Uterus (tissue), 3 donors: ENCODE measurements at regions not wholly inside any gene's neighbourhood (a gene's known extent, or its start where the extent isn't known, plus 50 kb on each side); places are given as distances from the start of the nearest gene placed in this dataset.

Experiments
- DNase-seq, 2 donors: peaks; one replicate each; pipeline ENCODE4 v3.0.0-alpha.2; 2019 to 2020
- H3K27ac ChIP-seq, 2 donors: fragments of 200-600 bp; sonication (generic); 1 replicate in 1 of 2; 2 replicates in 1 of 2; pipeline ENCODE4 v1.5.1; 2016 to 2018
- H3K27me3 ChIP-seq, 2 donors: fragments of 200-600 bp; sonication (generic); one replicate each; pipeline ENCODE4 v1.5.1; 2018 to 2019; ENCODE audit warnings: control low read depth in 1 of 2
- H3K36me3 ChIP-seq, 2 donors: fragments of 200-600 bp; sonication (generic); one replicate each; pipeline ENCODE4 v1.5.1; 2019; ENCODE audit warnings: control low read depth in 1 of 2
- H3K4me1 ChIP-seq, 2 donors: fragments of 200-600 bp; sonication (generic); one replicate each; pipeline ENCODE4 v1.5.1; 2018 to 2019; ENCODE audit warnings: control low read depth in 1 of 2
- H3K4me3 ChIP-seq, 2 donors: fragments of 200-600 bp; sonication (generic); 1 replicate in 1 of 2; 2 replicates in 1 of 2; pipeline ENCODE4 v1.5.1; 2018 to 2019; ENCODE audit warnings: mild to moderate bottlenecking in 1 of 2
- H3K9me3 ChIP-seq, 2 donors: fragments of 200-600 bp; sonication (generic); one replicate each; pipeline ENCODE4 v1.5.1; 2019; ENCODE audit warnings: control low read depth in 1 of 2
- CTCF ChIP-seq, 4 experiments: fragments of 200-600 bp in 2 of 4; fragments of 450-650 bp in 2 of 4; sonication (generic) in 2 of 4; IDR thresholded peaks; one replicate each; pipeline ENCODE4 v1.5.1; 2016 to 2019; ENCODE audit warnings: antibody characterized with exemption in 4 of 4, mild to moderate bottlenecking in 2 of 4, moderate library complexity in 1 of 4
- POLR2A ChIP-seq, 2 donors: fragments of 450-650 bp; IDR thresholded peaks; one replicate each; pipeline ENCODE4 v1.6.1; 2016; ENCODE audit warnings: antibody characterized with exemption in 2 of 2, mild to moderate bottlenecking in 1 of 2, moderate library complexity in 1 of 2
- intact Hi-C: fragments of 100-400 bp; cut with DNase I; formaldehyde crosslinking; loops from one replicate; pipeline ENCODE4 v1.15.1; 2023; ENCODE audit warnings: low total_unique reads
- donor health status: DM: yes; HTN: yes; CAD: no.

GRCh38 chr22:22062306-22062793 is 79.8 kb upstream of the TOP3B start:
- no peaks in the 10 kb centered on the region for H3K27me3 ChIP-seq
- H3K27ac ChIP-seq, result peak overlapping the region; percentile 32 to 45
- intact Hi-C loops, result no loop called here
- no peak for DNase-seq
- H3K4me3 ChIP-seq, result no peak overlapping the region
- H3K4me1 ChIP-seq, result no peaks in the 10 kb centered on the region
- no peak for TF ChIP-seq CTCF (IDR thresholded peaks at IDR 0.05)
- TF ChIP-seq POLR2A (IDR thresholded peaks at IDR 0.05), result no peak
- H3K9me3 ChIP-seq, result no peaks in the 10 kb centered on the region
- H3K36me3 ChIP-seq, result no peaks in the 10 kb centered on the region

- Histone ChIP-seq H3K9me3 (no peaks in the 10 kb centered on the region), H3K27me3 (no peaks in the 10 kb centered on the region), H3K4me3 (no peak overlapping the region), H3K36me3 (no peaks in the 10 kb centered on the region), H3K4me1 (no peaks in the 10 kb centered on the region), H3K27ac (peak overlapping the region; percentile 37 to 88)
- intact Hi-C loops, result no loop called here
- no peak for TF ChIP-seq POLR2A (IDR thresholded peaks at IDR 0.05)
- peak in 3 of 4 experiments; percentile 21 to 58 (median 34) for TF ChIP-seq CTCF (IDR thresholded peaks at IDR 0.05)
- peak; percentile 61 to 77 for DNase-seq
These were observed 78.8 kb upstream of the TOP3B start for GRCh38 chr22:22061085-22062077.

GRCh38 chr22:22060200-22061084 is 77.9 kb upstream of the TOP3B start:
- DNase-seq, result peak; percentile 21 to 53
- Histone ChIP-seq H3K27ac (peak overlapping the region; percentile 37 to 88), H3K36me3 (no peaks in the 10 kb centered on the region), H3K4me3 (no peak overlapping the region), H3K27me3 (no peaks in the 10 kb centered on the region), H3K4me1 (no peaks in the 10 kb centered on the region), H3K9me3 (no peaks in the 10 kb centered on the region)
- TF ChIP-seq CTCF (IDR thresholded peaks at IDR 0.05) (peak in 1 of 4 experiments; percentile 8), POLR2A (IDR thresholded peaks at IDR 0.05) (no peak)
- intact Hi-C loops, result no loop called here

GRCh38 chr22:22059291-22060002 is 76.9 kb upstream of the TOP3B start:
- Histone ChIP-seq H3K4me1 (no peaks in the 10 kb centered on the region), H3K4me3 (no peak overlapping the region), H3K9me3 (no peaks in the 10 kb centered on the region), H3K27ac (no peak overlapping the region), H3K27me3 (no peaks in the 10 kb centered on the region), H3K36me3 (no peaks in the 10 kb centered on the region)
- no peak for DNase-seq
- intact Hi-C loops, result no loop called here
- no peak for TF ChIP-seq CTCF (IDR thresholded peaks at IDR 0.05)
- no peak for TF ChIP-seq POLR2A (IDR thresholded peaks at IDR 0.05)
